ENCODE measurements at regions not wholly inside any gene's neighbourhood (a gene's known extent, or its start where the extent isn't known, plus 50 kb on each side); places are given as distances from the start of the nearest gene placed in this dataset.

GRCh38 chr7:13201628-13202027 lies 514.2 kb downstream of the ARL4A start:
- Mint-ChIP-seq H3K9me3 (peaks cover 7% of the 10 kb centered on the region), H3K27me3 (ENCODE audit: low read depth) (no peaks in the 10 kb centered on the region), H3K4me3 (no peak overlapping the region), H3K36me3 (ENCODE audit: low read depth) (no peaks in the 10 kb centered on the region), H3K4me1 (no peaks in the 10 kb centered on the region), H3K27ac (no peak overlapping the region)
- no peak for TF ChIP-seq CTCF (IDR thresholded peaks at IDR 0.05; ENCODE audit: unreplicated experiment in 3 of 3)

DNA sequence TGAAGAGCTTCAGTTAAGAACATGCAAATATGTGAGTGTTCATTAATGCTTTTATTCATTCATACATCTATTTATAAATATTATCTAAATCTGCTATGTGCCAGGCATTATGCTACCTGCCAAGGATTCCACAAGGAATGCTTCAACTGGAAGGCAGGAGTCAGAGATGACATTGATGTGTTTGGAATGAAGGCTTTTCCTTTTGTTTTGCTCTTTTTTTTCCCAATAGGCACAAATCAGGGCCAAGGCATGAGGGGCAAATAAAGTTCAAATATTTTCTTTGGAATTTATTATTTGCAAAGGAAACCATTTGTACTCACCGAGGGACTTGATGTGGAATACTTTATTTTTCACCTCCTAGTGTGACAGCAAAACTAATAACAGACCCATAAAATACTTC lies 530.3 kb downstream of the ARL4A start:
- no peak for TF ChIP-seq CTCF (IDR thresholded peaks at IDR 0.05; ENCODE audit: unreplicated experiment in 3 of 3)
- Mint-ChIP-seq H3K4me1 (no peaks in the 10 kb centered on the region), H3K9me3 (no peaks in the 10 kb centered on the region), H3K27me3 (ENCODE audit: low read depth) (no peaks in the 10 kb centered on the region), H3K36me3 (ENCODE audit: low read depth) (no peaks in the 10 kb centered on the region), H3K4me3 (no peak overlapping the region), H3K27ac (no peak overlapping the region)

- H3K27me3 Mint-ChIP-seq (ENCODE audit: low read depth): no peaks in the 10 kb centered on the region
- H3K4me3 Mint-ChIP-seq: no peak overlapping the region
- H3K4me1 Mint-ChIP-seq: no peaks in the 10 kb centered on the region
- no peak overlapping the region for H3K27ac Mint-ChIP-seq
- H3K9me3 Mint-ChIP-seq: no peaks in the 10 kb centered on the region
- TF ChIP-seq CTCF (IDR thresholded peaks at IDR 0.05; ENCODE audit: unreplicated experiment in 3 of 3): no peak
- no peaks in the 10 kb centered on the region for H3K36me3 Mint-ChIP-seq (ENCODE audit: low read depth)
Observed at GRCh38 chr7:13225068-13225467, 537.6 kb downstream of the ARL4A start.

DNA sequence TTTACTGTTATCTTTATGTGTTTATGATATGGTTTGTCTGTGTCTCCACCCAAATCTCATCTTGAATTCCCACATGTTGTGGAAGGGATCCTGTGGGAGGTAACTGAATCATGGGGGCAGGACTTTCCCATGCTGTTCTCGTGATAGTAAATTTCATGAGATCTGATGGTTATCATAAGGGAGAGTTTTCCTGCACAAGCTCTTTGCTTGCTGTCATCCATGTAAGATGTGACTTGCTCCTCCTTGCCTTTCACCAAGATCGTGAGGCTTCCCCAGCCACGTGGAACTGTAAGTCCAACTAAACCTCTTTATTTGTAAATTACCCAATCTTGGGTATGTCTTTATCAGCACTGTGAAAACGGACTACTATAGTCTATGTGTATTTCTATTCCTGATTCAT lies 539.0 kb downstream of the ARL4A start:
- TF ChIP-seq CTCF (IDR thresholded peaks at IDR 0.05; ENCODE audit: unreplicated experiment in 3 of 3): no peak
- Mint-ChIP-seq H3K4me1 (no peaks in the 10 kb centered on the region), H3K36me3 (ENCODE audit: low read depth) (no peaks in the 10 kb centered on the region), H3K27ac (no peak overlapping the region), H3K27me3 (ENCODE audit: low read depth) (no peaks in the 10 kb centered on the region), H3K9me3 (no peaks in the 10 kb centered on the region), H3K4me3 (no peak overlapping the region)

- no peaks in the 10 kb centered on the region for H3K36me3 Mint-ChIP-seq (ENCODE audit: low read depth)
- no peak overlapping the region for H3K4me3 Mint-ChIP-seq
- H3K27ac Mint-ChIP-seq: no peak overlapping the region
- no peaks in the 10 kb centered on the region for H3K27me3 Mint-ChIP-seq (ENCODE audit: low read depth)
- no peaks in the 10 kb centered on the region for H3K9me3 Mint-ChIP-seq
- H3K4me1 Mint-ChIP-seq: no peaks in the 10 kb centered on the region
- no peak for TF ChIP-seq CTCF (IDR thresholded peaks at IDR 0.05; ENCODE audit: unreplicated experiment in 3 of 3)
Observed at GRCh38 chr7:13231216-13231615, 543.8 kb downstream of the ARL4A start.

DNA sequence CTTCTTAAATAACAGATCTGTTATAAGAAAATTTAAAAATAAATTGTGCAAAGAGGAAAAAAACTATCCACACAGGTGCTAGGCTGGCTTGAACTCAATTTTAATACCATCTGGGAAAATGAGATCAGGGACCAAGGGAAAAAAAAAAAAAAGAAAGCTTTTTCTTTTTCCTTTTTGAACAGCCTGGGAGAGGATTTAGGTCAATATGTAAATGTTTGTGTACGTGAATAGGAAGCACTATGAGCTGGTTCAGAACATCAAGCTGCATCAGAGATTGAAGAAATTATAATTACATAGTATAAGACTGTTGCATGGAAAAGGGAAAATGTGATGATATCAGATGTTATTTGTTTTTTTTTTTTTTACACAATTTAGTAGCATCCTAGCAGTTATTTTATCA lies 548.0 kb downstream of the ARL4A start:
- H3K27me3 Mint-ChIP-seq (ENCODE audit: low read depth): no peaks in the 10 kb centered on the region
- no peaks in the 10 kb centered on the region for H3K9me3 Mint-ChIP-seq
- H3K4me3 Mint-ChIP-seq: no peak overlapping the region
- TF ChIP-seq CTCF (IDR thresholded peaks at IDR 0.05; ENCODE audit: unreplicated experiment in 3 of 3): no peak
- no peaks in the 10 kb centered on the region for H3K4me1 Mint-ChIP-seq
- no peaks in the 10 kb centered on the region for H3K36me3 Mint-ChIP-seq (ENCODE audit: low read depth)
- no peak overlapping the region for H3K27ac Mint-ChIP-seq
